Right cardiac atrium (tissue), 5 donors: ENCODE measurements at regions not wholly inside any gene's neighbourhood (a gene's known extent, or its start where the extent isn't known, plus 50 kb on each side); places are given as distances from the start of the nearest gene placed in this dataset.
A peak's percentile ranks its signal among the peaks of the same experiment; 100 is the strongest.
"Not testable (repeated sequence)": the region's sequence is repeated elsewhere in the genome, so short reads cannot be mapped to it uniquely, and the experiment has no call there.

ENCODE experiments used
- ATAC-seq, 2 donors: fragments of 200-7000 bp; cut with Tn5 transposase; one replicate each; pipeline versions ENCODE4 v1.8.0 to v1.9.1; 2020; ENCODE audit warnings: moderate library complexity in 2 of 2, mild to moderate bottlenecking in 1 of 2
- DNase-seq, 3 donors: peaks; one replicate each; pipeline ENCODE4 v3.0.0-alpha.2; 2020
- H3K27ac ChIP-seq: one replicate; pipeline ENCODE4 v1.5.1; 2013; ENCODE audit warnings: mild to moderate bottlenecking, low read length, control low read depth, moderate library complexity
- H3K27me3 ChIP-seq: one replicate; pipeline ENCODE4 v1.6.1; 2013; ENCODE audit not compliant: control insufficient read depth, insufficient read depth
- H3K4me1 ChIP-seq: one replicate; pipeline ENCODE4 v1.6.1; 2013; ENCODE audit warnings: low read length; ENCODE audit not compliant: control insufficient read depth, insufficient read depth
- H3K4me3 ChIP-seq: one replicate; pipeline ENCODE4 v1.5.1; 2013; ENCODE audit warnings: low read length, control low read depth
- H3K9me3 ChIP-seq: one replicate; pipeline ENCODE4 v1.6.1; 2013; ENCODE audit warnings: low read length; ENCODE audit not compliant: control insufficient read depth
- WGBS: extraction: QIAGEN DNeasy Blood & Tissue Kit; methylation state at CpG from one replicate; pipeline ENCODE4 v1.1.7; 2013; 5-methylcytosine and 5-hydroxymethylcytosine counted together
- intact Hi-C, 4 donors: fragments of 100-400 bp; cut with DNase I; formaldehyde crosslinking; loops; one replicate each; pipeline versions ENCODE4 v1.11.0 to v1.14.0; 2022 to 2023
- donor health status: healthy with polysubstance abuse.
- donor health status: DM: no; HTN: yes; CAD: no.
- donor health status: DM: no; HTN: no; CAD: no.
- donor health status: DM: no; HTN: yes; CAD: no; lungs with severe emphysema.
- donor health status: DM: yes; HTN: yes; CAD: no.

GRCh38 chr1:82778612-82779011 is 977.9 kb downstream of the ADGRL2 start:
- intact Hi-C loops, result no loop called here
- Histone ChIP-seq H3K4me3 (no peak overlapping the region), H3K27me3 (no peaks in the 10 kb centered on the region), H3K9me3 (no peaks in the 10 kb centered on the region), H3K4me1 (no peaks in the 10 kb centered on the region), H3K27ac (no peak overlapping the region)
- DNase-seq (no peak), ATAC-seq (no peak)
- 90% methylated on average over 4 of the region's 4 CpGs for WGBS

DNA sequence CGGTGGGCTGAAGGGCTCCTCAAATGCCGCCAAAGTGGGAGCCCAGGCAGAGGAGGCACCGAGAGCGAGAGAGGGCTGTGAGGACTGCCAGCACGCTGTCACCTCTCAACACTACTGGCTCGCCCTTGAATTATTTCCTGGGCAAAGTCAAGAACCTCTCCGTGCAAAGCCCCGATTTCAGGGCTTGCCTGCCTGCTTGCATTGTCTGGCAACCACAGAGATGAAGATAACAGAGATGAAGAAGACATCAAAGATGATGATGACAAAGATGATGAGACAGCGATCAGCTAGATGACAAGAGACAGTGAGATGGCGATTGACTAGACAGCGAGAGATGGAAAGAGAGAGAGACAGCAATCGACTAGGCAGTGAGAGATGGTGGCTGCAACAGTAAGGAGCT is 976.5 kb downstream of the ADGRL2 start:
- ATAC-seq (no peak), DNase-seq (peak in 1 of 3 donors; percentile 35)
- 98% methylated on average over 12 of the region's 12 CpGs for WGBS
- Histone ChIP-seq H3K4me3 (no peak overlapping the region), H3K9me3 (no peaks in the 10 kb centered on the region), H3K27ac (no peak overlapping the region), H3K27me3 (no peaks in the 10 kb centered on the region), H3K4me1 (no peaks in the 10 kb centered on the region)
- intact Hi-C loops, result no loop called here

- intact Hi-C loops, ATAC-seq, H3K27ac ChIP-seq, H3K27me3 ChIP-seq, H3K4me1 ChIP-seq, H3K4me3 ChIP-seq, H3K9me3 ChIP-seq: not testable (repeated sequence)
- 97% methylated on average over 30 of the region's 30 CpGs for WGBS
- peak in 2 of 3 donors; percentile 35 for DNase-seq
Measured at GRCh38 chr1:82776730-82777129, 976.0 kb downstream of the ADGRL2 start.

DNA sequence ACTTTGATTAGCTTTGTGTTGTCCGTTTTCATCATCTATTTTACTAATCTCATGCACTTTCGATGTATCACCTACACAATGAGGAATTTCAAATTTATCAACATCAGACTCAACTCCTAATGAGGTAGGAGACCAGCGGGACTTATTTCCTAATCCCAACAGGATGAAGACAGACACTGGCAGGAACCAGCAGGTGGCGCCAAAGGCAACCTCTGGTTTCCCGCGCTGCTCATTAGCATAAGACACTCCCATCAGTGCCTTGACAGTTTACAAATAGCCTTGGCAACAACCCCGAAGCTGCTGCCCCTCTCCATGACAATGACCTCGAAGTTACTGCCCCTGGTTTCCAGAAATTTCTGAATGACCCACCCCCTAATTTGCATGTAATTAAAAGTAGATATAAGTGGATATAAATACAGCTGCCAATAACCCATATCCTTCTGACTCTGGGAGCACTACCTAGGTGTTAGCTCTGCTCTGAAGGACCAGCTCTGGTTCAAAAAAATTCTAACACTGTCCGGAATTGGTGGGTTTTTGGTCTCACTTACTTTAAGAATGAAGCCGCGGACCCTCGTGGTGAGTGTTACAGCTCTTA is 974.8 kb downstream of the ADGRL2 start:
- ATAC-seq (no peak), DNase-seq (peak; percentile 38 to 68 (median 66))
- intact Hi-C loops, result no loop called here
- H3K9me3 ChIP-seq, result no peaks in the 10 kb centered on the region
- H3K27ac ChIP-seq, result no peak overlapping the region
- H3K4me3 ChIP-seq, result no peak overlapping the region
- 87% methylated on average over 12 of the region's 12 CpGs for WGBS
- no peaks in the 10 kb centered on the region for H3K27me3 ChIP-seq
- no peaks in the 10 kb centered on the region for H3K4me1 ChIP-seq

- DNase-seq, result no peak
- intact Hi-C loops, result no loop called here
- no peaks in the 10 kb centered on the region for H3K27me3 ChIP-seq
- no peak overlapping the region for H3K27ac ChIP-seq
- no peak for ATAC-seq
- no peaks in the 10 kb centered on the region for H3K4me1 ChIP-seq
- no peak overlapping the region for H3K4me3 ChIP-seq
- H3K9me3 ChIP-seq, result no peaks in the 10 kb centered on the region
Measured at GRCh38 chr1:82762829-82763532, 962.2 kb downstream of the ADGRL2 start.

GRCh38 chr1:82759035-82759434 is 958.3 kb downstream of the ADGRL2 start:
- intact Hi-C loops, result no loop called here
- ATAC-seq (no peak), DNase-seq (no peak)
- no peaks in the 10 kb centered on the region for H3K4me1 ChIP-seq
- no peaks in the 10 kb centered on the region for H3K27me3 ChIP-seq
- 77% methylated on average over 3 of the region's 3 CpGs for WGBS
- no peak overlapping the region for H3K27ac ChIP-seq
- no peak overlapping the region for H3K4me3 ChIP-seq
- H3K9me3 ChIP-seq, result no peaks in the 10 kb centered on the region

- Histone ChIP-seq H3K27me3 (no peaks in the 10 kb centered on the region), H3K9me3 (no peaks in the 10 kb centered on the region), H3K27ac (no peak overlapping the region), H3K4me3 (no peak overlapping the region), H3K4me1 (no peaks in the 10 kb centered on the region)
- intact Hi-C loops, result no loop called here
- DNase-seq (no peak), ATAC-seq (no peak)
- WGBS, result 89% methylated on average over 4 of the region's 4 CpGs
Measured at GRCh38 chr1:82755671-82756070, 954.9 kb downstream of the ADGRL2 start.

DNA sequence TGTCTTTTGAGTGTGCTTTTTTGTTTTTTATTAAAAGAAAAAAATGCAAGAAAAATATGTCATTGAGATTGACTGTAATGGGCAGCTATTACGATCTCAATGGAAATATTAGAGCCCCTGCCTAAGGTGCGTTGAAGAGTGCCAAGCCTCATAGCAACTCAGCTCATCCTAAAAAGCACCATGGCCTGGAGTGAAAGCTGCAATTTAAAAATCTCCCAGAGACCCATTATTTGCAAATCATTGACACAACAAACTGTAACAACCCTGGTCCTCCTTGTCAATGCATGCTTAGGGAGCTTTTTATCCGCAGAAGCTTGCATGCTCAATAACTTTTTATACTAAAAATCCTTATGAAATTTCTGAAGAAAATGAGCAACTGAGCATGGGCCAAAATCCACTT is 954.5 kb downstream of the ADGRL2 start:
- no peak overlapping the region for H3K27ac ChIP-seq
- H3K4me3 ChIP-seq, result no peak overlapping the region
- DNase-seq (no peak), ATAC-seq (no peak)
- H3K9me3 ChIP-seq, result no peaks in the 10 kb centered on the region
- intact Hi-C loops, result no loop called here
- H3K4me1 ChIP-seq, result no peaks in the 10 kb centered on the region
- no peaks in the 10 kb centered on the region for H3K27me3 ChIP-seq
- 98% methylated on average over 3 of the region's 3 CpGs for WGBS

- no peak for DNase-seq
- H3K9me3 ChIP-seq, result no peaks in the 10 kb centered on the region
- ATAC-seq, result no peak
- no peaks in the 10 kb centered on the region for H3K4me1 ChIP-seq
- H3K27me3 ChIP-seq, result no peaks in the 10 kb centered on the region
- 82% methylated on average over 3 of the region's 3 CpGs for WGBS
- H3K27ac ChIP-seq, result no peak overlapping the region
- no peak overlapping the region for H3K4me3 ChIP-seq
- intact Hi-C loops, result no loop called here
Measured at GRCh38 chr1:82752046-82752445, 951.3 kb downstream of the ADGRL2 start.

- 95% methylated on average over 4 of the region's 4 CpGs for whole genome bisulfite sequencing
- H3K9me3 ChIP-seq, result peaks cover 2% of the 10 kb centered on the region
Measured at GRCh38 chr1:82733645-82734044, 932.9 kb downstream of the ADGRL2 start.

GRCh38 chr1:82731216-82731615 is 930.5 kb downstream of the ADGRL2 start:
- no peak for DNase-seq
- H3K27ac ChIP-seq, result no peak overlapping the region
- H3K4me3 ChIP-seq, result no peak overlapping the region
- no peak for ATAC-seq
- intact Hi-C loops, result no loop called here
- H3K4me1 ChIP-seq, result no peaks in the 10 kb centered on the region
- peaks cover 2% of the 10 kb centered on the region for H3K9me3 ChIP-seq
- H3K27me3 ChIP-seq, result no peaks in the 10 kb centered on the region

More at GRCh38 chr1:82733645-82734044, 932.9 kb downstream of the ADGRL2 start:
- no peaks in the 10 kb centered on the region for H3K27me3 ChIP-seq
- no peak overlapping the region for H3K27ac ChIP-seq
- intact Hi-C loops, result no loop called here
- no peak overlapping the region for H3K4me3 ChIP-seq
- ATAC-seq (no peak), DNase-seq (no peak)
- no peaks in the 10 kb centered on the region for H3K4me1 ChIP-seq

- Histone ChIP-seq H3K27ac (no peak overlapping the region), H3K4me1 (no peaks in the 10 kb centered on the region), H3K4me3 (no peak overlapping the region), H3K9me3 (peaks cover 2% of the 10 kb centered on the region), H3K27me3 (no peaks in the 10 kb centered on the region)
- intact Hi-C loops, result no loop called here
- no peak for DNase-seq
- no peak for ATAC-seq
Measured at GRCh38 chr1:82728206-82728605, 927.5 kb downstream of the ADGRL2 start.
